Right hindlimb (tissue), 1 donor: ENCODE measurements at regions not wholly inside any gene's neighbourhood (a gene's known extent, or its start where the extent isn't known, plus 50 kb on each side); places are given as distances from the start of the nearest gene placed in this dataset.
A peak's percentile ranks its signal among the peaks of the same experiment; 100 is the strongest.

Experiments
- DNase-seq: peaks from one replicate; pipeline ENCODE4 v3.0.0-alpha.2; 2018

DNA sequence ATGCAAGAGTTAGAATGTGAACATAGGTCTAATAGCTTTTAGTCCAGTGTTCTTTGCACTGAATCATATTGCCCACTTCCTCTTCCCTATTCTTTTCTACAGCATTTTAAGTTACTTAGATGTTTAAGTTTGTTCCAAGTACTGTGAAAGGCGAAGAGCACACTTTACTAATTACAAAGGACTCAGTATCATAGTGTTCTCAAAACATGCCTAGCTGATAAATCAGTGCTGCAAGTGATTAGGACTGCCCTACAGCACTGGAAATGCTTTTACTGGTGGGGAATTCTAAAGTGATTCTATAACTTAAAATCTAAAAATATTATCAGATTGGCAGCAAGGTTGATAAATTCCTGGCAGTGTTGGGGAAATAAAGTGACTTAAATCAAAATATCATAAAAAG, 177.9 kb upstream of the KCNN2 start:
- DNase-seq, result no peak

DNA sequence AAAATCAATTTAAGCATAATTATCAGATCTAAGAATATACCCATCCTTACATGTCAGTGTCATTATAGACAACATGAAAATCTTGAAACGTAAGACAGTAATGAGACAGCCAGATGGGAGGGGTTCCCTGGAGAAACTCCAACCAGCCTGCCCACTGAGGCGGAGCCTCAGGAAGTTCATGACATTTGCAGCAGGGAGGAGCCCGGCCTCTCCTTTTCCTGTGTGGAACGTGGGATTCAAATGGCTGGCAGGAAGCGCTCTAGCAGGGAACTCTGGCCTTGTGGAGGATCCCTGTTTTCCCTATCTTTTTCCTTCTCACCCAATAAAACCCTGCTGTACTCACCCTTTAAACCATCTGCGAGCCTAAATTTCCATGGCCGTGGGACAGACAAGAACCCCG, 176.6 kb upstream of the KCNN2 start:
- peak; percentile 52 for DNase-seq

DNA sequence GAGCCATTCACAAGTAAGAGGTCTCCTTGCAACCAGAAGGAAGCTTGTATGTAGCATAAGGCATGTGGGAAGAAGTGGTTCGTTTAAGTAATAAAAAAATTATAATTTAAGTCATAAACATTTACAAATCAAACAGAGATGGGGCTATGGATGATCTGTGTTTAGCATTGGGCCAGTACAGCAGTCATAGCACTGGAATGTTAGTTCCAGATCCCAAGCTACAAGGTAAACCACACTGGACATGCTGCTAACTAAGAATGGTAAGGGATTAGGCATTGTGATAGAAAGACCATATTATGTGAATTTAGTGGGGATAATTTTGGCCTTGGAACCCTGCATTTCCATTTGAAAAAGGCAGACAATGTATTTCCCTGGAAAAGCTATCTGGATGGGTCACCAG, 170.4 kb upstream of the KCNN2 start:
- DNase-seq, result no peak

DNA sequence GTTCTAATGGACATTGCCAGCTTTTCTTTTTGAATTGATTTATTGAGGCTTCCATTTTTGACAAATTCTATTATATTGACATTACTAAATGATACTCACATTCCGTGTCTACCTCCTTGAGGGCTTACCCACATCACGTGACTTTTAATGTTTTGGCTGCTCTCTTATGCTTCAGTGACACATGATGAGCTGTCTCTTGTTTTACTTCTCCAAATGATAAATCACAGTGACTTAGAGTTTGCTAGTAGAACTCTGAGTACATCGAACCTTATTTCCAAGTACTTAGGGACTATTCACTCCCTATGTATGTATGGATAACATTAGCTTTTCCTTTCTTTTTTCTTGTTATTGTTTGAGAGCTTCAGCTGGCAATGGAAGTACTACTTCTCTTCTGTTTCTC, 169.8 kb upstream of the KCNN2 start:
- no peak for DNase-seq

DNA sequence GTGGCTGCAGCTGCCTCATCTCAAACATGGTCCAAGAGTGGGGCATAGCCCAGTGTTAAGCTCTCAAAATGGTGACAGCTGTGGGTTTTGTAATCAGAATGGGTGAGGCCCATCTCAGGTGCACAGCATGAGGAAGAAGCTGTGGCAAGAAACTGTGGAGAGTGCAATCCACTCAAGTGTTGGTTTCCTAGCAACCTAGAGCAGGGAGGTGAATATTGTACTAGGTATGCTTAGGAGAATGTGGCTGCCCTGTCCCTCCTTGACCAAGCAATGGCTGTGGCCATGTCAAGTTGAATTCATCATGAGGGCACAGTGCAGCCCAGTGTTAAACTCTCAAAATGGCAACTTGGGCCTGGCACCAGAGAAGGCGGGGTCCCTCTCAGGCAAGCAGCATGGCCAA, 160.5 kb upstream of the KCNN2 start:
- no peak for DNase-seq

DNA sequence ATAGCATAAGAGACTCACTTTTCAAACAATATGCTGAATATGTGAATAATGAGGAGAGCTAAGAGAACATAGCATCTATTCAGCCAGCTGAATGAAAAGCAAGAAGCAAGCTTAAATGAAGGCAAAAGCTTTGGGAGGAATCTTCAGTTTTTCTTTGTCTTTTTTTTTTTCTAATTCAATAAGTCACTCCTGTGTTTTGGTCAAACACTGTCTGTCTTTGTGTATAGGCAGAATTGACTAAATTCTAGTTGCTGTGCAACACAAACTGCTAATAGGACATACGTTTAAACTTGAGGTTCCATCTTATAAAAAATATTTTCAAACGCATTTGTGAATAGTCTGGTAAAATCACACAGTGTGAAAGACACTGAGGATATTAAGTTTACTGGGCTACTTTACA, 156.9 kb upstream of the KCNN2 start:
- no peak for DNase-seq

DNA sequence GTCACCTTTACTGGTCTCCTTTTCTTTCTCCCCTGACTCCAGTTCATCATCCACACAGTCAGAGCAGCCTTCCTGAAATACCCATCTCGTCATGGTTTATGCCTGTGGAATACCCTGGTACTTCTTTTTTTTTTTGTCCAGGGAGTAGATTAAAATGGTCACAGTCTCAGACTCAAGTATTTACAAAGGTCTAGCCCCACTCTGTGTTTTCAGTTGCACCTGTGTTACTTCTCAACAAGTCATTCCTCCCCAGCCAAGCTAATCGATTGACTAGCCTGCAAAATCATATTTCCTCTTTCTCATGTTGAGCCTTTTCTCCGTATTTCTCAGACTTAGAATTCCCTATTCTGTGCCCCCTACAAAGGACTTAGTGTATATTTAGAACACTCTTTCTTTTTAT, 155.2 kb upstream of the KCNN2 start:
- DNase-seq, result no peak

DNA sequence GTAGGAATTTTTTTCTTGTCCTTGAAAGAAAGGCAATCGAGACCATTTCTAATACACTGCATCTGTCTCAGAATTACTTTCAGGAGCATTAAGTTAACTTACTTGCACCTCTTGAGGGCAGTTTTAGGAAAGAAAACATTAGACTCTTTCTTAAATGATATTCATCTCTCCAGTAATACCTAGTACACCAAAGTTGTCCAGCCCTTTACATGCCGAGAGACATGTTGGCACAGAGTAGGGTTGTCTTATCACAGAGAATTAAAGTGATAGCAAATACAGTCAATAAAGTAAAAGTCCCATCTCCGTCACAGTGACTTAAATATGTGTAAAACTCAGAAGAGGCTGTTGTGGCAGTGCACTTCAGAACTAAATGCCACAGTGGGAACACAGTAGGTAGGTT, 154.3 kb upstream of the KCNN2 start:
- DNase-seq, result no peak

DNA sequence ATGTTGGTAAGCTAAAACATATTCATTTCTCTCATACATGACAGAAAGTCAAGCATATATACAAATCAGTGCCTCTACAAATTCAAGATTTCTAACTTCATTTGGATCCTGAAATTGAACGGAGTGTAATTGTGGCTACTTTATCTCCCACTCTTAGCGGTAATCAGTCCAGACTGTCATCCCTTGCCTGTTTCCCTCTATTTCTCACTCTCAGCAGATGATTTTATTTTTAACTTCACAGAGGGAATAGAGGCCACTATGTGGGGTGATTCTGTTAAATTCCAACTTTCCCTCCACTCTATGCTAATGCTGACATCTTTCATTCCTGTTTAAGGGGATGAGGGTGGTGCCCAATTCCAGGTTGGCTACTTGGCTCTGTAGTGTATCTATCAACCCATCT, 153.8 kb upstream of the KCNN2 start:
- no peak for DNase-seq

DNA sequence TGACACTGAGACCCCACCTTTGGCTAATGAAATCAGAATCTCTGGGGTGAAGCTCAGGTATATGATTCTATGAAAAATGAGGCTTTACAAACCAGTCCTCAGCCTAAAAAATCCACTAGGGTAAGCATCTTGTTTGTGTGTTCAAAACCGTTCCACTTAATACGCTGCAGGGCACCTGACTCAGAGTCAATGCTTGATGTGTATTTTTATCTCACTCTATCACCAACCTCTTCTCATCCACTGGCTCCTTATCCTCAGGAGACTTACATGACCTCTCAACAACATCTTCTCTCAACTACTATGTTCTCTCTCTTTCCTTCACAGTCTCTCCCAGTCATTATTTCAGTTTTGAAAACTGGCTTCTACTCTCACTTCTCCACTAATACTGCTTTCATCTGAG, 153.3 kb upstream of the KCNN2 start:
- DNase-seq, result no peak

DNA sequence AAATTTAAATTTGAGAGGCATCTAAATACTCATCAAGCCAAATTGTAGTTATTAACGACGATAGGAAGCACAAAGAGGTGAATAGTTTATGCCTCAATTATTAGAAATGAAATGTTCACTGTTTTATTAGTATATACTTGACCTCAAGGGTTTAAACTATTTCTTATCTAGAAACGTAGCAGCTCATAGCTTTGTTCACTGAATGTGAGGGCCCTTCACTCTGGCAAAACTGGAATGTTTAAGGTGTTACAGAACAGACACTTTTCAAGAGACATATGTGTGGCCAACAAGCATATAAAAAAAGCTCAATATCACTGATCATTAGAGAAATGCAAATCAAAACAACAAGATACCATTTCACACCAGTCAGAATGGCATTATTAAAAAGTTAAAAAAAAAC, 151.2 kb upstream of the KCNN2 start:
- no peak for DNase-seq

DNA sequence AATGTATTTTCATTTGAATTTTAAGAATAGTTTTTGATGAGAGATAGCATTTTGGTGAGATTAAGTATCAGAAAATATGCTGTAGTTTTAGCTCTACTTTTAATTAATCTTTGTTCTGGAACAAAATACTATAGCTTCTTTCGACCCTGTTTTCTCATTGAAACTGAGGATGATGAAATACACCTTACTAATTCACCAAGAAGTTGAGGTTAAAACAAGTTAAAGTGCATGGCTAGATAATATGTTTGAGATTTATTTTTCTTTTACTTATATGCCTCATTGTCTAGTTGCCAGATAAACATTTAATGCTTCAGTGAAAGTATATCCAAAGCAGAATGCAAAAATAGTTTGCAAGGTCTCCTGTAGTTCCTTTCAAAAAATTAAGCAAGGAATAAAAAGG, 140.1 kb upstream of the KCNN2 start:
- DNase-seq, result no peak

DNA sequence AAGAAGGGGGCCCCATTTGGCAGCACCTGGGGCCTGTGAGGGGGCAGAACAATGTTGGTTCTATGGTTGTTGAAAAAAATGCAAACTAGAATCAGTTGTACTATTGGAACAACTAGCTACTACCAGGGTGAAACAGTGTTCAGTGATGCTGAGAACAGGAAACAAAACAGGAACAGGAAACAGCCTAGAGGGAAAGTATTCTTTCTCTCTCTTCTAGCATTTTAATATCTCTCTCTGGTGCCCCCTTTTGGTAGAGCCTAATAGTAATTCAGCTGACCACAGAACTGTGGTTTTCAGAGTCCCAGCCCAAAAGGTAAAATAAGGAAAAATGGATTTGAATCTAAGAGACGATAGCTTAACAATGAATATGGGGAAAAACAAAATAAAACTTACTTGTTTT, 138.0 kb upstream of the KCNN2 start:
- no peak for DNase-seq

DNA sequence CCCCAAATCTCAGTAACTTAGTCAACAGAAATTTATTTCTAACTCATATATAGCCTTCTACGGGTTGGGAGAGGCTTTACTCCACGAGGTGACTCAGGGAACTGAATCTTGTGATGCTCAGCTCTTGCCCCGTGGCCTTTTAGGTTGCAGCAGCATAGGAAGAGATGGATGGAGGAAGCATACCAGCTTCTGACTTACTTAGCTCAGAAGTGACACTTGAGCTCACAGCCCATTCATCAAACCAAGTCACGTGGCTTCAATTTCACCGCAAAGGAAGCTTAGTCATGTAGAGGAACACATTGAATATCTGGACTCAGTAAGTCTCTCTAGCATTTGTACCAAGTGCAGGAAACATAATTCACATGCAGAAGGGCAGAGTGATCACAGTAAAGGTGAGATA, 124.1 kb upstream of the KCNN2 start:
- DNase-seq, result no peak

DNA sequence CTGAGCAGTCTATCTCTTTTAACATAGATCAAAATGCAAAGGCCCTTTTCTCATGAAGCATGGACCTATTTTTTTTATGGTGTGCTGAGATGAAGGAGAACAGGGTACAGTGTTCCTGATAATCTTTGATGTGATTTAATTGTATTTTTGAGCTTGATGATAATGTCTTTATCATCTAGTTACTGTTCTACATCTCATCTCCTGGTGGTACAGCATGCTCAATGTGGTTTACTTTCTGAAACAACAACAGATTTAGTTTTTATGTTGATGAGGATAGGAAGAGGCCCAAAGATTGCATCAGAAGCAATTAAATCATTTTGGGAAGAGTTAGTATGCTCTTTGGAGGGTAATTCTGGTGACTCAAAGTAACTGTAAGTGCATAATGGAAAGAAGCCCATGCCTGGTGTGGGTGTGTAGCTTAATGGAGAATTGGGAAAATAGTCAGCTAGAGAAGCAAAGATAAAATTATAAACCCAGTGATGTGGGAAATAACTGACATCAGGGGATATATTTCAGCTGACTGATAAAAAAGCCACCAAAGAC, 123.0 kb upstream of the KCNN2 start:
- DNase-seq, result no peak

DNA sequence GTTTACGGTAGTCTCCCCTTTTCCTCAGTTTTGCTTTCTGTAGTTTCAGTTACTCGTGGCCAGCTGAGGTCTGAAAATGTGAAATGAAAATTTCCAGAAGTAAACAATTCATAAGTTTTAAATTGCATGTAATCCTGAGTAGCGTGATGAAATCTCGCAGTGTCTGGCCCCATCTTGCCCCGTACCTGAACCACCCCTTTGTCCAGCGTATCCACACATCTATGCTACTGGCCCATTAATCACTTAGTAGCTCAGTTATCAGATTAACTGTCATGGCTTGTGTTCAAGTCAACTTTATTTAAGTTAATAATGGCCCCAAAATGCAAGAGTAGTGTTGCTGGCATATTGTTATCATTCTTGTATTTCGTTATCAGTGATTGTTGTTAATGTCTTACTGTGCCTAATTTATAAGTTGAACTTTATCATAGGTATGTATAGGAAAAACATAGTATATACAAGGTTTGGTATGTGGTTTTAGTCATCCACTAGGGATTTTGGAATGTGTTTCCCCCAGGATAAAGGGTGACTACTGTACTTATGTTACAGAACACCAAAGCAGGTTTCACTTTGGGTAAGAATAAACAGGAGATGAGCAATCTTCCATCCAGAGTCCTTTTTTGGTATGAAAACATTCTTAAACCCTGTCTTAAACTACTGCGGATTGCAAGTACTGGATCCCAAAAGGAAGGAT, 118.4 kb upstream of the KCNN2 start:
- DNase-seq, result no peak

DNA sequence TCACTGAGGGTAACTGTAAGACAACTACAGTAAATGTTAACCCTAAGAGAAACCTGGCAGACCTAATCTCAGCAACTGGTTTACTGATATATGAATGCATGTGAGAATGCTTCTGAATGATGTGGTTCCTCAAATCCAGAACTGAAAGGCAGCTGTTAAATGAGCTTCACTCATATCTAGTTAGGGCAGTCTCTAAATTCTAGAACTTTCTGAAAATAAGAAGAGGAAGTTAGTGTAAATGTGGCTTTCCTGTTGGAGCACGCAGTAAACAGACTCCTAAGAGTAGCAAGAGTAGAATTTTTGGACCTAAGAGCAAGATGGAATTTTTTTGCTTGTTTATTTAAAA, 117.9 kb upstream of the KCNN2 start:
- no peak for DNase-seq

DNA sequence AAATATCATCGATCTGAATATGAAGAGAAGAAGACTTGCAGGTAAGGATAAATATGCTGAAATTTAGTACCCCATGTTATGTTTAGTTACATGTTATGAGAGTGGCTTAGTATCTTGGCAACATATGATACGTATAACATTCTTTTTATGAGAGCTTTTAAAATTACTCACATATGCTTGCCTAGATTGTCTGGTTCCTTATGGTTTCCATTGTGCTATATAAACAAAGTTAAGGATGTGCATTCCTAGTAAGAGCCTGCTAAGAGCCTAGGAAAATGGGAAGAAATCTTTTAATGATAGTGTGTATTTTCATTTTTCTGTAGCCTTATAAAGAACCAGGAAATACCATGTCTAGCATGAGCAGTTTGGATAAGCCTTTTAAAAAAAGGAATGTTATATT, 112.0 kb upstream of the KCNN2 start:
- no peak for DNase-seq

DNA sequence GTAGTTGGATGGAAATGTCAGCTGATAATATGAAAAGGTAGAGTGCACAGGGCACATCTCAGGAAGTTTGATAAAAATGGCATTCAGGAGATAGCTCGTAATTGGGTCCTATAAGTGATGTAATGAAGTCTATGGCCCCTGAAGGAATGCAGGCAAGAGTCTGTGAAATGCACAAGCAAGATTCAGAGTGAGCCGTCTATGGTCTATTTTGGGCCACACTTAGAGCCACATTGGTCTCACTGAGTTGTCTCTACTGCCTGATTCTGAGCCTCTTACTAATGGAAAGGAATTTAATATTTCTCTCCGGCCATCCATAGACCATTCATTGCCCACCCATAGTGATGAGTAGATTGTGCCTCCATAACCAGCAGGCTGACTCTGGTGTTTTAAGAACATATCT, 111.3 kb upstream of the KCNN2 start:
- DNase-seq, result no peak

DNA sequence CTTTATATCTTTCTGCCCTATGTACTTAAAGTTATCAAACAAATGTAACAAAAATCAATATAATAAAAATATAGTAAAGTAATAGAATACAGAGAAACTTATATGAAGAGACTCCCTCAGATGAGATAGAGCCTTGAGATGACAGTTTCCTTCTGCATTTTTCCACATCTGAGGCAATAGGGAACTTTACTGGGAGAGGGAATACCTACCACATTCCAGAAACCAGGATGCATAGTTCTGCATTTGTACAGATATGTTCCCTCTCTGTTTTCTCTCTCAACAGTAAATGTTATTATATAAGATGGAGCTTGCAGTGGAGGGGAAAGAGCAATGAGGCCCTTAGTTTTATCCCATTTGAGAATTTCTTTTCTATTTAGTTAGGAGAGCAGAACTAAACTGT, 109.6 kb upstream of the KCNN2 start:
- no peak for DNase-seq

DNA sequence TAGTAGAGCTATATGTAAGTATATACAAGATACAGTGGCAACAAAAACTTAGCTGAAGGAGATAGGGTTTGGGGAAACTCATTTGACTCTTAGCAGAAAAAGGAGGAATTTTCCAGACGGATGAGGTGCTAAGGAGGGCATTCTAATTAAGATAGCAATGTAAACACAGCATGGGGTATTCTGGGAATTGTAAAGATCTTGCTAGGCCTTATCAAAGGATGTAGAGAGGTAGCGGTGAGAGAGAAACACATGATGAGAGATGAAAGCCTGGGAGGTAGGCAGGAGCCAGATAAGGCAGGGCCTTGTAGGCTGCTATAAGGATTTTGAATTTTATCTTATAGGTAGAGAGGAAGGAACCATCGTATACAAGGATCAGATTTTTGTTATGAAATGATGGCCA, 106.6 kb upstream of the KCNN2 start:
- DNase-seq, result no peak

DNA sequence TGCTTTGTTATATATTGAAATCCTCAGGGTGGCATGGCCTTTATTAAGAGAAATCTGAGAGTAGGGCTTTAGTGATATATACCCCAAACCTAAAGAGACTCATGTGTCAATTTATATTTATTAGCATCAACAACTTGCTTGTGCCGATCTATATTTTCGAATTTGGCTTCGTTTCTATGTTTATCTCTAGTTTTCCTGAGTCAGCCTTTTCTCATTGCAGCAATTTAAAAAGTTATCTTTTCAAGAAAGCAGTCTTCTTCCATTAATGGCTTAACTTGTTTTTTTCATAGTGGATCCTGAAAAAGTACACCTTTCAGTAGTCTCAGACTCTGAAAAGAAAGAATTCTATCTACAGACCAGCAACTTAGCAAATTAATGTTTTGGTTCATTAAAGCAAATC, 99.9 kb upstream of the KCNN2 start:
- no peak for DNase-seq

DNA sequence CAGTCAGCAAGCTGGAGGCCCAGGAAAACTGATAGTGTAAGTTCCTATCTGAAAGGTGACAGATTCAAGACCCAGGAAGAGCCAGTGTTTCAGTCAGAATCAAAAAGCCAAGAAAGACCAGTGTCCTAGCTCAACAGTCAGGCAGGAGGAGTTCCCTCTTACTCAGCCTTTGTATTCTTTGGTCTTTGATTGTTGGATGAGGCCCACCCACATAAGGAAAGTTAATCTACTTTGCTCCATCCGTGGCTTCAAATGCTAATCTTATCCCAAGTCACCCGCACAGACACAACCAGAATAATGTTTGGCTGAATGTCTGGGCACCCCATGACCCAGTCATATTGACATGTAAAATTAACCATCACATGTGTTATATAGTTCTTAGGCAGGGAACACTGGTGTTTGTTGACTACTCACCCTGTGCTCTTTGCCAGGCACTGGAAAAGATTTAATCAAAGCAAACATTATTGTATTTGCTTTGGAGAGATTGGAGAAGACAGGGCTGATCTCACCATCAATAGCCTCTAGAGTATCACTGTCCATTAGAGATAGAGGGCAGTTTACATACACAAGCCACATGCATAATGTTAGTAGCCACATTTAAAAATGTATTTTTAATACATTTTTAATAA, 96.3 kb upstream of the KCNN2 start:
- no peak for DNase-seq

DNA sequence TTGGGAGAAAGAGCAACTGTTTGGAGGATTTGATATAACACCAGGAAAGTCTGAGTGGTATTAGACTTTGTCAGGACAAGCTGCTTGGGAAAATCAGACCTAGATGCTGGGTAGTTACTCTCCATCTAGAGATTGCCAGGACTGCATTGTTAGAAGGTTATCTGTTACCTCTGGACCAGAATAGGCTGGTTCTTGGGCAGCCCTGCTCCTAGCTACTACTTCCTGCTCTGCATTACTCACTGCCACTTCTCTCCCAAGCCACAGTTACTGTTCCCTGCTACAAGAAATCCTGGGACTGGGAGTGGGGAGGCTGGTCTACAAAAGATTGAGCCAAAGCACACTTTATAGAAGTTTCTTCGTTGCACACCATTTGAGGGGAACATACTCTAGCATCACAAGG, 95.5 kb upstream of the KCNN2 start:
- DNase-seq, result no peak

DNA sequence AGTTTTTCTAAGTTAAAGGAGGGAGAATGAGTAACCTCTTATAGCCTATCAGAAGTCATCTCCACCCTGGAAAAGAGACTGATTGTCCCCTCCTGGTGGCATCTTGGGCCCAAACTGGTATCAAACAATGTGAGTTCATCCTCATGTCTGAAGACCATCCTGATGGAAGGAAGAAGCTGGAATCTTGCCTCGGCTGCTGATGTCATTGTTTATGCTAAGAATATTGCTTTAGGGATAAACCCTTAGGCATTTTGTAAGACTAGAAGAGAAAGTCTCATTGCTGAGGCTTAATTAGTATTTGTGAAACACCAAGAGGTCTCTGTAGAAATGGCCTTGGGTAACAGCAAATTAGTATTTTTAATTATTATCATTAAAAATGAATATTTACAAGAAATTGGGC, 65.7 kb upstream of the KCNN2 start:
- DNase-seq, result no peak
